ENCODE measurements at regions not wholly inside any gene's neighbourhood (a gene's known extent, or its start where the extent isn't known, plus 50 kb on each side); places are given as distances from the start of the nearest gene placed in this dataset.

GRCh38 chr2:147473075-147473474 lies 371.8 kb upstream of the ACVR2A start:
- Histone ChIP-seq H3K36me3 (no peaks in the 10 kb centered on the region), H3K27ac (no peak overlapping the region), H3K27me3 (ENCODE audit: insufficient read depth, low read depth, severe bottlenecking) (no peaks in the 10 kb centered on the region), H3K4me3 (ENCODE audit: low read depth, low read length) (no peak overlapping the region), H3K9me3 (ENCODE audit: severe bottlenecking) (no peaks in the 10 kb centered on the region)
- TF ChIP-seq, protein P1, sequence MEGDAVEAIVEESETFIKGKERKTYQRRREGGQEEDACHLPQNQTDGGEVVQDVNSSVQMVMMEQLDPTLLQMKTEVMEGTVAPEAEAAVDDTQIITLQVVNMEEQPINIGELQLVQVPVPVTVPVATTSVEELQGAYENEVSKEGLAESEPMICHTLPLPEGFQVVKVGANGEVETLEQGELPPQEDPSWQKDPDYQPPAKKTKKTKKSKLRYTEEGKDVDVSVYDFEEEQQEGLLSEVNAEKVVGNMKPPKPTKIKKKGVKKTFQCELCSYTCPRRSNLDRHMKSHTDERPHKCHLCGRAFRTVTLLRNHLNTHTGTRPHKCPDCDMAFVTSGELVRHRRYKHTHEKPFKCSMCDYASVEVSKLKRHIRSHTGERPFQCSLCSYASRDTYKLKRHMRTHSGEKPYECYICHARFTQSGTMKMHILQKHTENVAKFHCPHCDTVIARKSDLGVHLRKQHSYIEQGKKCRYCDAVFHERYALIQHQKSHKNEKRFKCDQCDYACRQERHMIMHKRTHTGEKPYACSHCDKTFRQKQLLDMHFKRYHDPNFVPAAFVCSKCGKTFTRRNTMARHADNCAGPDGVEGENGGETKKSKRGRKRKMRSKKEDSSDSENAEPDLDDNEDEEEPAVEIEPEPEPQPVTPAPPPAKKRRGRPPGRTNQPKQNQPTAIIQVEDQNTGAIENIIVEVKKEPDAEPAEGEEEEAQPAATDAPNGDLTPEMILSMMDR (IDR thresholded peaks at IDR 0.05; ENCODE audit: low read depth, low read length), result no peak
- DNase-seq, result no peak

DNA sequence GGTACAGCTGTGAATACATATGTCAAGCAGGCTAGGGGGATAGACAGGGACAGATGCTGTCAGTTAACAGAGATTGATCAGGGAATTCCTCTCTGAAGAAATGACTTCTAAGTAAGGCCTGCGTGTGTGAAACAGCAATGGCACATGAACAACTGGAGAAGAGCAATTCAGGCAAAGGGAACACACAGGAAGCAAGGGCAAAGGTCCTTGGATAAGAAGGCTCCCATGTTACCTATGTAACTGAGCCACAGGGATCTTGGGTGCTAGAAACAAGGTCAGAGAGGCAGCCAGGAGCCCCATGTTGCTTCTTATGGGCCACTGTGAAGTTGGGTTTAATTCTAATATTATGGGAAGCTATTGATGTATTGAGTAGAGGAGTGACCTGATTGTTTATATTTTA lies 373.7 kb upstream of the ACVR2A start:
- Histone ChIP-seq H3K9me3 (ENCODE audit: severe bottlenecking) (no peaks in the 10 kb centered on the region), H3K27ac (no peak overlapping the region), H3K27me3 (ENCODE audit: insufficient read depth, low read depth, severe bottlenecking) (no peaks in the 10 kb centered on the region), H3K36me3 (no peaks in the 10 kb centered on the region), H3K4me3 (ENCODE audit: low read depth, low read length) (no peak overlapping the region)
- TF ChIP-seq, protein P1 (IDR thresholded peaks at IDR 0.05; ENCODE audit: low read depth, low read length), result no peak
- DNase-seq, result no peak

DNA sequence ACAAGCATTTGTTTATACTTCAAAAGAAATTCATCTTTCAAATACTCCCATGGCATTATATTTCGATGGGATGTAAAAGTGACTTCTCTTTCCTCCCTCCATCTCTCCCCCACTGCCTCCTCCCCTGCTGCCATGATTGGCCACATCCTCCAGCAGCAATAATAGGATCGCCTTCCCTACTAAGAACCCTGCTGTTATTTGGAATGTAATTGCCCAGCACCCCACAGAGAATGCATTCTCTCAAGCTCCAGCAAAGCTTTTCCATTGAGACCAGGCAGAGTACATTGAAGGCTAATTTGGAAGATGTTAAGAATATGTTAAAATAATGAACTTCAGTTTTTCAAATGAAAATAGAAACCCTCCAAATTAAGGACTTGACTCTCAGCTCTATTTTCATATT lies 375.4 kb upstream of the ACVR2A start:
- H3K9me3 ChIP-seq (ENCODE audit: severe bottlenecking), result no peaks in the 10 kb centered on the region
- H3K27me3 ChIP-seq (ENCODE audit: insufficient read depth, low read depth, severe bottlenecking), result no peaks in the 10 kb centered on the region
- no peak for DNase-seq
- H3K36me3 ChIP-seq, result no peaks in the 10 kb centered on the region
- H3K27ac ChIP-seq, result no peak overlapping the region
- TF ChIP-seq, protein P1 (IDR thresholded peaks at IDR 0.05; ENCODE audit: low read depth, low read length), result no peak
- H3K4me3 ChIP-seq (ENCODE audit: low read depth, low read length), result no peak overlapping the region

- no peaks in the 10 kb centered on the region for H3K27me3 ChIP-seq (ENCODE audit: insufficient read depth, low read depth, severe bottlenecking)
- TF ChIP-seq, protein P1 (IDR thresholded peaks at IDR 0.05; ENCODE audit: low read depth, low read length), result no peak
- H3K27ac ChIP-seq, result no peak overlapping the region
- H3K4me3 ChIP-seq (ENCODE audit: low read depth, low read length), result no peak overlapping the region
- no peaks in the 10 kb centered on the region for H3K36me3 ChIP-seq
- no peak for DNase-seq
- H3K9me3 ChIP-seq (ENCODE audit: severe bottlenecking), result no peaks in the 10 kb centered on the region
These were observed 375.9 kb upstream of the ACVR2A start for GRCh38 chr2:147468963-147469362.

- H3K4me3 ChIP-seq (ENCODE audit: low read depth, low read length), result no peak overlapping the region
- H3K9me3 ChIP-seq (ENCODE audit: severe bottlenecking), result no peaks in the 10 kb centered on the region
- no peak for DNase-seq
- H3K27me3 ChIP-seq (ENCODE audit: insufficient read depth, low read depth, severe bottlenecking), result no peaks in the 10 kb centered on the region
- no peaks in the 10 kb centered on the region for H3K36me3 ChIP-seq
- no peak overlapping the region for H3K27ac ChIP-seq
- TF ChIP-seq, protein P1 (IDR thresholded peaks at IDR 0.05; ENCODE audit: low read depth, low read length), result no peak
These were observed 376.5 kb upstream of the ACVR2A start for GRCh38 chr2:147468349-147468748.

- H3K27me3 ChIP-seq (ENCODE audit: insufficient read depth, low read depth, severe bottlenecking), result no peaks in the 10 kb centered on the region
- no peak overlapping the region for H3K27ac ChIP-seq
These were observed 377.4 kb upstream of the ACVR2A start for GRCh38 chr2:147467441-147467840.

More at GRCh38 chr2:147467441-147467840, 377.4 kb upstream of the ACVR2A start:
- no peak overlapping the region for H3K4me3 ChIP-seq (ENCODE audit: low read depth, low read length)
- no peak for DNase-seq
- H3K36me3 ChIP-seq, result no peaks in the 10 kb centered on the region
- TF ChIP-seq, protein P1 (IDR thresholded peaks at IDR 0.05; ENCODE audit: low read depth, low read length), result no peak
- H3K9me3 ChIP-seq (ENCODE audit: severe bottlenecking), result no peaks in the 10 kb centered on the region

Data from WERI-Rb-1 (cell line).